ENCODE measurements at regions not wholly inside any gene's neighbourhood (a gene's known extent, or its start where the extent isn't known, plus 50 kb on each side); places are given as distances from the start of the nearest gene placed in this dataset.

- H3K9me3 ChIP-seq (replicated peaks; ENCODE audit: control insufficient read depth, insufficient read depth, low read depth, low read length) = peaks cover 4% of the 10 kb centered on the region; the same call in 1 of the 2 replicates
- H2AFZ ChIP-seq (ENCODE audit: low read depth, low read length) = peak overlapping the region; percentile 92; the same call in 1 of the 2 replicates
- TF ChIP-seq BCOR (IDR thresholded peaks at IDR 0.05) (0 out of 2 replicates have a peak, but pooled peaks have one; percentile 42), ZKSCAN1 (IDR thresholded peaks at IDR 0.05; ENCODE audit: low read depth, low read length) (peak; percentile 69; the same call in 1 of the 2 replicates), RBM25 (IDR thresholded peaks at IDR 0.05; ENCODE audit: low read depth, low read length, severe bottlenecking) (peak; percentile 94), POLR2B (IDR thresholded peaks at IDR 0.05; ENCODE audit: low read depth, partially characterized antibody) (no peak), ZNF507 (tag; conservative IDR thresholded peaks at IDR 0.05) (no peak)
- H3K4me2 ChIP-seq (ENCODE audit: insufficient read depth, low read length) = peak overlapping the region; percentile 90; the same call in 1 of the 2 replicates
- in situ Hi-C loops (cut with MboI) = no loop called here
- no peak for ATAC-seq
- intact Hi-C loops (cut with micrococcal nuclease) = loop anchor here (1.0 to 5.0 kb wide), 3 partner anchors 47 to 148 kb away; partner anchors contain the start of gene CEP57L1
- ChIA-PET POLR2A (interaction anchor here (1.6 to 2.2 kb wide), 3 partner anchors 10 to 147 kb away, joined by 3 to 13 read pairs (median 6); partner anchors contain the start of gene CD164), CTCF (ENCODE audit: low intra/inter-chr PET ratio) (no interaction called here)
- peaks cover 19 to 49% of the 10 kb centered on the region in 2 experiments for H3K4me1 ChIP-seq (replicated peaks in 1 of 2; ENCODE audit: control insufficient read depth in 2 of 2, insufficient read depth in 2 of 2, low read length in 2 of 2)
- H3K27ac ChIP-seq (ENCODE audit: extremely low read depth, low read depth, low read length) = no peak overlapping the region
- no peaks in the 10 kb centered on the region for H3K36me3 ChIP-seq (ENCODE audit: control insufficient read depth, insufficient read depth, low read length)
- no peaks in the 10 kb centered on the region for H3K79me2 ChIP-seq (ENCODE audit: control insufficient read depth, insufficient read depth, low read length)
- H3K4me3 ChIP-seq = no peak overlapping the region
- BruUV-seq (replicated peaks) = no TSS peak
- H3K9ac ChIP-seq (ENCODE audit: insufficient read depth in 1 of 2, low read depth in 2 of 2, low read length in 2 of 2) = no peak overlapping the region
- no peaks in the 10 kb centered on the region for H3K27me3 ChIP-seq (ENCODE audit: control insufficient read depth in 2 of 2, insufficient read depth in 2 of 2, low read length in 2 of 2)
- H3K9me1 ChIP-seq (ENCODE audit: control insufficient read depth, insufficient read depth, low read length) = no peaks in the 10 kb centered on the region
- no peaks in the 10 kb centered on the region for H4K20me1 ChIP-seq (replicated peaks; ENCODE audit: control insufficient read depth, insufficient read depth, low read length)
- FAIRE-seq = no peak
- DNase-seq (ENCODE audit: extremely low read depth in 1 of 4, low spot score in 3 of 4) = no peak
- 68% methylated on average over 3 of the region's 3 CpGs for WGBS (ENCODE audit: insufficient coverage, low coverage, missing lambda C conversion rate)
These were observed 140.3 kb downstream of the CEP57L1 start for GRCh38 chr6:109235481-109236038.

- CTCF ChIA-PET (ENCODE audit: low intra/inter-chr PET ratio) = interaction anchor here (0.7 kb wide), 1 partner anchor 110 kb away, joined by 3 read pairs; no protein-coding TSS in a partner anchor
- H3K27me3 ChIP-seq (ENCODE audit: control insufficient read depth in 2 of 2, insufficient read depth in 2 of 2, low read length in 2 of 2) = no peaks in the 10 kb centered on the region
- no peak overlapping the region for H3K4me3 ChIP-seq
- no peaks in the 10 kb centered on the region for H3K9me1 ChIP-seq (ENCODE audit: control insufficient read depth, insufficient read depth, low read length)
- no peak overlapping the region for H3K9ac ChIP-seq (ENCODE audit: insufficient read depth in 1 of 2, low read depth in 2 of 2, low read length in 2 of 2)
- no peaks in the 10 kb centered on the region for H3K36me3 ChIP-seq (ENCODE audit: control insufficient read depth, insufficient read depth, low read length)
- FAIRE-seq = no peak
- 86% methylated on average over 7 of the region's 7 CpGs for WGBS (ENCODE audit: insufficient coverage, low coverage, missing lambda C conversion rate)
- peaks cover 7 to 11% of the 10 kb centered on the region in 2 experiments; a peak in 2 of 5 replicates for H3K4me1 ChIP-seq (replicated peaks in 1 of 2; ENCODE audit: control insufficient read depth in 2 of 2, insufficient read depth in 2 of 2, low read length in 2 of 2)
- in situ Hi-C loops (cut with MboI) (no loop called here), intact Hi-C loops (cut with micrococcal nuclease) (no loop called here)
- peaks cover 4% of the 10 kb centered on the region; the same call in 1 of the 2 replicates for H3K9me3 ChIP-seq (replicated peaks; ENCODE audit: control insufficient read depth, insufficient read depth, low read depth, low read length)
- H3K79me2 ChIP-seq (ENCODE audit: control insufficient read depth, insufficient read depth, low read length) = no peaks in the 10 kb centered on the region
- DNase-seq (ENCODE audit: extremely low read depth in 1 of 4, low spot score in 3 of 4) = no peak
- no peak overlapping the region for H3K4me2 ChIP-seq (ENCODE audit: insufficient read depth, low read length)
- no peaks in the 10 kb centered on the region for H4K20me1 ChIP-seq (replicated peaks; ENCODE audit: control insufficient read depth, insufficient read depth, low read length)
- no peak for ATAC-seq
- H2AFZ ChIP-seq (ENCODE audit: low read depth, low read length) = peak overlapping the region; percentile 66; the same call in 1 of the 2 replicates
- POLR2A ChIA-PET = interaction anchor here (1.0 kb wide), 1 partner anchor 31 kb away, joined by 3 read pairs; no protein-coding TSS in a partner anchor
- BruUV-seq (replicated peaks) = no TSS peak
- no peak overlapping the region for H3K27ac ChIP-seq (ENCODE audit: extremely low read depth, low read depth, low read length)
- TF ChIP-seq POU5F1 (IDR thresholded peaks at IDR 0.05; ENCODE audit: borderline replicate concordance, low read depth, low read length, partially characterized antibody) (no peak), HDAC2 (IDR thresholded peaks at IDR 0.05) (no peak), XRCC3 (IDR thresholded peaks at IDR 0.05) (no peak), TSHZ1 (CRISPR knock-in tag; IDR thresholded peaks at IDR 0.05) (no peak), NR2F6 (CRISPR knock-in tag; IDR thresholded peaks at IDR 0.05) (no peak), OTX1 (CRISPR knock-in tag; IDR thresholded peaks at IDR 0.05) (no peak)
- TF ChIP-seq, protein P1, sequence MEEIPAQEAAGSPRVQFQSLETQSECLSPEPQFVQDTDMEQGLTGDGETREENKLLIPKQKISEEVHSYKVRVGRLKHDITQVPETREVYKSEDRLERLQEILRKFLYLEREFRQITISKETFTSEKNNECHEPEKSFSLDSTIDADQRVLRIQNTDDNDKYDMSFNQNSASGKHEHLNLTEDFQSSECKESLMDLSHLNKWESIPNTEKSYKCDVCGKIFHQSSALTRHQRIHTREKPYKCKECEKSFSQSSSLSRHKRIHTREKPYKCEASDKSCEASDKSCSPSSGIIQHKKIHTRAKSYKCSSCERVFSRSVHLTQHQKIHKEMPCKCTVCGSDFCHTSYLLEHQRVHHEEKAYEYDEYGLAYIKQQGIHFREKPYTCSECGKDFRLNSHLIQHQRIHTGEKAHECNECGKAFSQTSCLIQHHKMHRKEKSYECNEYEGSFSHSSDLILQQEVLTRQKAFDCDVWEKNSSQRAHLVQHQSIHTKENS (CRISPR knock-in tag; IDR thresholded peaks at IDR 0.05) = no peak
These were observed 135.1 kb downstream of the CEP57L1 start for GRCh38 chr6:109230453-109230852.

Measured in K562 (cell line).